ENCODE measurements at regions not wholly inside any gene's neighbourhood (a gene's known extent, or its start where the extent isn't known, plus 50 kb on each side); places are given as distances from the start of the nearest gene placed in this dataset.

- 65 to 67% methylated on average over 4 of the region's 4 CpGs for WGBS, 2 donors
- Histone ChIP-seq H3K4me1 (no peaks in the 10 kb centered on the region), H3K36me3 (no peaks in the 10 kb centered on the region), H3K4me3 (no peak overlapping the region), H3K27ac (no peak overlapping the region), H3K9me3 (no peaks in the 10 kb centered on the region), H3K27me3 (no peaks in the 10 kb centered on the region)
- no peak for DNase-seq
- TF ChIP-seq, protein P1, sequence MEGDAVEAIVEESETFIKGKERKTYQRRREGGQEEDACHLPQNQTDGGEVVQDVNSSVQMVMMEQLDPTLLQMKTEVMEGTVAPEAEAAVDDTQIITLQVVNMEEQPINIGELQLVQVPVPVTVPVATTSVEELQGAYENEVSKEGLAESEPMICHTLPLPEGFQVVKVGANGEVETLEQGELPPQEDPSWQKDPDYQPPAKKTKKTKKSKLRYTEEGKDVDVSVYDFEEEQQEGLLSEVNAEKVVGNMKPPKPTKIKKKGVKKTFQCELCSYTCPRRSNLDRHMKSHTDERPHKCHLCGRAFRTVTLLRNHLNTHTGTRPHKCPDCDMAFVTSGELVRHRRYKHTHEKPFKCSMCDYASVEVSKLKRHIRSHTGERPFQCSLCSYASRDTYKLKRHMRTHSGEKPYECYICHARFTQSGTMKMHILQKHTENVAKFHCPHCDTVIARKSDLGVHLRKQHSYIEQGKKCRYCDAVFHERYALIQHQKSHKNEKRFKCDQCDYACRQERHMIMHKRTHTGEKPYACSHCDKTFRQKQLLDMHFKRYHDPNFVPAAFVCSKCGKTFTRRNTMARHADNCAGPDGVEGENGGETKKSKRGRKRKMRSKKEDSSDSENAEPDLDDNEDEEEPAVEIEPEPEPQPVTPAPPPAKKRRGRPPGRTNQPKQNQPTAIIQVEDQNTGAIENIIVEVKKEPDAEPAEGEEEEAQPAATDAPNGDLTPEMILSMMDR (IDR thresholded peaks at IDR 0.05) = no peak
- no peak for TF ChIP-seq POLR2A (IDR thresholded peaks at IDR 0.05)
- intact Hi-C loops (cut with DNase I) = no loop called here
Measured at GRCh38 chr10:35813219-35813618, 171.1 kb upstream of the FZD8 start.

DNA sequence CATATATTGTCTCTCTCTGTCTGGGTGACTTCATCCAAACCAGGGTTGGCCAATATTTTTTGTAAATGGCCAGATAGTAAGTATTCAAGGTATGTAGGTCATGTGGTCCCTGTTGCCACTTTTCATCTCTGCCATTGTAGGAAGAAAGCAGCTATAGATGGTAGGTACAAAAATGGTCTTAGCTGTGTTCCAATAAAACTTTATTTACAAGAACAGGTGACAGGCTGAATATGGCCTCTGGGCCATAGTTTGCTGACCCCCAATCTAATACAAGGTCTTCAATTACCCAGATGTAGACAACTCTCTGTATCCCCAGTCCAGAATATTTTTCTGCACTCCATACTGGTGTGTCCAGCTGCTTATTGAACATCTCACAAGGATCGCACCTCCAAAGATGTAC lies 166.2 kb upstream of the FZD8 start:
- H3K4me1 ChIP-seq = no peaks in the 10 kb centered on the region
- DNase-seq = no peak
- H3K27me3 ChIP-seq = no peaks in the 10 kb centered on the region
- no peaks in the 10 kb centered on the region for H3K36me3 ChIP-seq
- H3K9me3 ChIP-seq = no peaks in the 10 kb centered on the region
- 100% methylated on average over 1 of the region's 1 CpG for WGBS, 2 donors
- H3K27ac ChIP-seq = no peak overlapping the region
- no peak for TF ChIP-seq POLR2A (IDR thresholded peaks at IDR 0.05)
- TF ChIP-seq, protein P1 (IDR thresholded peaks at IDR 0.05) = no peak
- no peak overlapping the region for H3K4me3 ChIP-seq
- intact Hi-C loops (cut with DNase I) = no loop called here

DNA sequence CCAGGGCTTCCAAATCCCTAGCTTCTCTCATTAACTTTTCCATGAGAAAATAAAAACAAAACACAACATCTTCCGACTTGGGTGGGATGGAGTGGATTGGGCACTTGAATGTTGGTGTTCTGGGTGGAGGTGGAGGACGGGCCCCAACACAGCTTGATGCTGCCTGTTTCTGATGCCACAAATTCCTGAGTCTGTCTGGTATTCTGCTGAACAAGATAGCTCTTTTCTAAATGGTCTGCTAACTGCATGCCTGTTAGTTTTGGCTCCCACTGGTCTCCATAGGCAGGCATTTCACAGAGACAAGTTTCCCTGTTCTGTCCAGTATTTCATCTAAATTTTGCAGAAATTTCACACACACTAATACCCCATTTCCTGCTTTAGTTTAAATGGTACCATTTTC lies 160.9 kb upstream of the FZD8 start:
- DNase-seq = no peak
- intact Hi-C loops (cut with DNase I) = no loop called here
- no peak overlapping the region for H3K4me3 ChIP-seq
- H3K27me3 ChIP-seq = no peaks in the 10 kb centered on the region
- no peak overlapping the region for H3K27ac ChIP-seq
- WGBS, 2 donors = 67 to 89% methylated on average over 2 of the region's 2 CpGs
- H3K4me1 ChIP-seq = no peaks in the 10 kb centered on the region
- H3K36me3 ChIP-seq = no peaks in the 10 kb centered on the region
- H3K9me3 ChIP-seq = no peaks in the 10 kb centered on the region
- TF ChIP-seq POLR2A (IDR thresholded peaks at IDR 0.05) = no peak
- TF ChIP-seq, protein P1 (IDR thresholded peaks at IDR 0.05) = no peak

- TF ChIP-seq, protein P1 (IDR thresholded peaks at IDR 0.05) = no peak
- TF ChIP-seq POLR2A (IDR thresholded peaks at IDR 0.05) = no peak
- no peak for DNase-seq
- Histone ChIP-seq H3K9me3 (no peaks in the 10 kb centered on the region), H3K27me3 (no peaks in the 10 kb centered on the region), H3K36me3 (no peaks in the 10 kb centered on the region), H3K4me3 (no peak overlapping the region), H3K4me1 (no peaks in the 10 kb centered on the region), H3K27ac (no peak overlapping the region)
- intact Hi-C loops (cut with DNase I) = no loop called here
- WGBS, 2 donors = 75 to 76% methylated on average over 2 of the region's 2 CpGs
Measured at GRCh38 chr10:35797187-35797586, 155.1 kb upstream of the FZD8 start.

GRCh38 chr10:35795131-35795824 lies 153.2 kb upstream of the FZD8 start:
- TF ChIP-seq POLR2A (IDR thresholded peaks at IDR 0.05) = no peak
- H3K27ac ChIP-seq = no peak overlapping the region
- H3K36me3 ChIP-seq = no peaks in the 10 kb centered on the region
- no peaks in the 10 kb centered on the region for H3K27me3 ChIP-seq
- DNase-seq = no peak
- H3K9me3 ChIP-seq = no peaks in the 10 kb centered on the region
- WGBS, 2 donors = 52 to 60% methylated on average over 13 of the region's 13 CpGs
- H3K4me3 ChIP-seq = no peak overlapping the region
- no peaks in the 10 kb centered on the region for H3K4me1 ChIP-seq
- intact Hi-C loops (cut with DNase I) = no loop called here

GRCh38 chr10:35794703-35795102 lies 152.6 kb upstream of the FZD8 start:
- no peak for TF ChIP-seq POLR2A (IDR thresholded peaks at IDR 0.05)
- TF ChIP-seq, protein P1 (IDR thresholded peaks at IDR 0.05) = no peak
- no peak overlapping the region for H3K27ac ChIP-seq
- no peaks in the 10 kb centered on the region for H3K36me3 ChIP-seq
- 74% methylated on average over 3 of the region's 12 CpGs; no CpG with 5 or more reads in 1 of the 2 donors for WGBS, 2 donors
- H3K27me3 ChIP-seq = no peaks in the 10 kb centered on the region
- no peaks in the 10 kb centered on the region for H3K9me3 ChIP-seq
- no peaks in the 10 kb centered on the region for H3K4me1 ChIP-seq
- no peak for DNase-seq
- intact Hi-C loops (cut with DNase I) = no loop called here
- H3K4me3 ChIP-seq = no peak overlapping the region
